Activated CD4-positive, alpha-beta T cell treated with anti-CD3 and anti-CD28 coated beads for 48 hours (primary cell): ENCODE measurements at regions not wholly inside any gene's neighbourhood (a gene's known extent, or its start where the extent isn't known, plus 50 kb on each side); places are given as distances from the start of the nearest gene placed in this dataset.

ENCODE experiments used
- DNase-seq: peaks from one replicate; pipeline ENCODE4 v3.0.0-alpha.2; 2020

DNA sequence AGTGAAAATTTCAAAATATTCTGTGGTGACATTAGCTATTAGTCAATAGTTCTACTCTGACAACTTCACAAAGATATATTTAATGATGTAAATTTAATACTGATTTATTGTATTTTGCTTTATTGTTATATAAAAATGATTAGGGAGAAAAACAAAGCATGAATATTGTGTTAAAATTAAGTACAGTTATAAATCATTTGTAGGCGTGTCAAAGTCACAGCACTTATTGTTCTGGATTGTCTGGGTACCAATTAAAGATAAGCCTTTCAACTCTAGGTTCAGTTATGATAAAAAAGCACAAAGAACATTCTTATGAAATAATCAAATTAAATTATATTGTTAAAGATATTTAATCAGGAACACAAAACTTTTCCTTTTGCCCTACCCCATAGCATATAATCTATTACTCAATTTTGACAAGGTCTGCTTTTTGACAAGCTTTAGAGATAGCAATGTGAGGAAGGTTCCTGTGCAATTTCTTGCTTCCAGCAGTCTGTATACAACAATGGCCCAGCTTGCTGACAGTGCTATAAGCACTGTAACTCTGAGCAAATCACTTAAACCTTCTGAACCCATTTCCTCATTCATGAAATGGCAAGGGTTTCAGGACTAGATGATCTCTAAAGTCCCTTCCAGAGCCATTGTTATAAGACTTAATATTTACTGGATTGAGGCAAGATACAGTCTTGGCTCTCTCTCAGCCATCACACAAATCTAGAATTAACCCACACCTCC lies 910.3 kb upstream of the LCORL start:
- DNase-seq = no peak

DNA sequence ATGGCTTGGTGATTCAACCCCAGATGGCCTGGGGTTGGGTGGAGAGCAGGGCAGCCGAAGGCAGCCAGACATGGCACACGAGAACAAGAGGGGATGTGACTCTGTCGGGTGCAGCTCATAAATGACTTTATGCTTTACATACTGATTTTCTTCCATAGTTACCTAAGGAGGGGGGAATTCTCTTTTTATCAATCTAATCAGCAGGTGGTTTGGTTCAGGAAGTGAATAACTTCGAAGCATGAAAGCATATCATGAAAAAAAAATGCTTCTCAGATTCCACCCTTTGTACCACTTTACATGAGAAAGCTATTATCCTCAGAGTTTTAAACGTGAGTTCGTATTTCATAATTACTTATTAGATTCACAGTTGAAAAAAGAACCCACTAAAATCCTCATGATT lies 908.9 kb upstream of the LCORL start:
- DNase-seq = no peak

DNA sequence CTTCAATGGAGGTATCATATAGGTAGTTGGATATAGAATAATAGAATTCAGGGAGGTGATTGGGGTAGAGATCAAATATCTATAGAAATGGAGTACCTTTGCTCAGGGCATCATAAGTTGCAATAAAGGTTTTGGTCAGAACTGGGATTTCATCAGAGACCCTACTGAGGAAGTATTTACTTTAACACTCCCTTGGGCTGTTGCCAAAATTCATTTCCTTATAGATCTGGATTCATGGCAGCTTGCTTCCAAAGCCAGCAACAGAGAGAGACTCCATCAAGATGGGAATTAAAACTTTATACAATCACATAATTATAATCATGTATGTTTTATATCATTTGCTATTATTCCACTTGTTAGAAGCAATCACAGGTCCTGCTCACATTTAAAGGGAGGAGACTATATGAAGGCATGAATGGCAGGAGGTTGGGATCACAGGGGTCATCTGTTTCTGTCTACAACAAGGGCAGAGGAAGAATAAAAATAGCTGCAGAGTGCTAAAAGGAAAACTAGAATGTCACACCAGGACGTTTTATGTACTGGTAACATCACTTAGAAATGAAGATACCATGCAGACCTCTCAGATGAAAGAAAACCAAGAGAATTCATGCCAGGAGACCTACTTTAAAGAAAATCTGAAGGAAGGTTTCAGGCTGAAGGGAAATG lies 902.1 kb upstream of the LCORL start:
- DNase-seq = no peak

DNA sequence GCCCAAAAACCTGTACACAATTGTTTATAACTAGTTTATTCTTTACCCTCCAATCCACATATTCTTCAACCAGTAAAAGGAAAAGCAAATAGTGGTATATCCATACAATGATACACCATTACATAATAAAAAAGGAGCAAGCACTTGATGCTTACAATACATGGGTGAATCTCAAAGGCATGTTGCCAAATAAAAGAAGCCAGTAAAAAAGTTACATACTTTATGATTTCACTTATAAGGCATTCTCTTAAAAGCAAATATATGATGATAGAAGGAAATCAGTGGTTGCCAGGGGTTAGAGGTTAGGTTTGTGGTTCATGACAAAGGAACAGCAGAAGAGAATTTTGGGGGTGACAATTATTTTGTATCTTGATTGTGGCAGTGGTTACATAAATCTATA lies 896.1 kb upstream of the LCORL start:
- no peak for DNase-seq

DNA sequence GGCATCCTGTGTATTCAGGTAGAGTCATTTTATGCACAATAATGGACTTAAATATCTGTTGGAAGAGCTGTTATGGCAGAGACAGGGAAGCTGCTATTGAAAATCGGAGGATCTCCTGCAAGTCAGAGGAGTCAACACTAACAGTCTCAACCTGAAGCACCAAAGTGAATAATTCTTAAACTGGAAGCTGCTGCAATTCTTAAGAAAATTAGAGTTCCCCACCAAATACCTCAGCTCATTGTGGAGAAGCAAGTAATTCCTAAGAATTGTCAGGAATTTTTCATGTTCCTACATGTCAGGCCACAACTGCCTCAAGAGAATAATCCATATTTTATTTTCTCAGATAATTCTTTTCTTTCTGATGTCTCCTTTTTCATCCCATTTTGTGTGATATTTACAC lies 892.6 kb upstream of the LCORL start:
- no peak for DNase-seq

DNA sequence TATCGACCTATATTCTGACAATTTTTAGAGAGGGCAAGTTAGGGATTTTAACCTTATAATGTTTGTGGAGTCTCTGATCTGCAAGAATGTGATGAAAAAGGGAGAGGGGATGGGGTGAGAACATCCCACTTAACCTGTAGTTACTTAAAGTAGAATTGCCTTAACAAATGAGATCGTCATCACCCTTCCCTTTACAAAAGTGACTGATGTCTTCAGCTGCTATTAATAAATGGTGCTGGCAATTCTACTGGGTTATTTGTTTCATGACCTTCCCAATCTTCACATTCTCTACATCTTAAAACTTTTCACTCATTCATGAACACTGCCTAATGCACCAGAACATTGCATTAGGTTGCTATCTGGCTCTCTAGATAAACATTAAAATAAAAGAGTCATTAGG lies 873.4 kb upstream of the LCORL start:
- DNase-seq = no peak

DNA sequence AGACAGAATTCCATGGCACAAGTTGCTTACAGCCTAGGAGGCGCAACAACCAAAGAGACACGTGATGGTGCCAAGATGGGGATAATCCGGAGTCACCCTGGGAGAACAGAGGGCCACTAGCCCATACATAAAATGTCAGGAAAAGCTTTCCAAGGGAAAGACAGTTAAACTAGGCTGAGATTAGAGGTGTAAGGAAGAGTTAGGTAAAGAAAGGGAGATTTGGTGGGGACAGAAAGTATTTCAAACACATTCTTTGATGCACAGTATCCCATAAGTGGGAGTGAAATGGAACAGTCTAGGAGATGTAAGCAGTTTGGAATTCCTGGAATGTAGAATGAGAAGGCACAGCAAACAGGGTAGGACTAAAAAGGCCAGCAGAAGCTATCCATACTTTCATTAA lies 860.9 kb upstream of the LCORL start:
- no peak for DNase-seq

DNA sequence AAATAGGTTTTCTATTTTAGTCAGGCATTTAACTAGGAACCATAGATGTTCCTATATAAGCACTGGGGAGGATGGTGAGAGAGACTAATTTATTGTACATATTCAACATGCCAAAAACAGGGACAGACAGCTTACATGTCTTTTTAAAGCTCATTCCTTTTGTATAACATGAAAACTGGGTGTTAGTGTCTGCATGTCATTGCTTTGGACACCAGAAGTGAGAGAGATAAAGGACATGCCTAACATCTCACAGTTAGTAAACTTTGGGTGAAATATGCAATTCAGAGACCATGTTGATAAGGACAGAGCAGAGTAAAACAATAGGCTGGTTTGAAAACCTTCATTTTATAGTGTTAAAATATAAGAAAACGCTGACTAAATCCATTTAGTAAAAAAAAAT lies 860.0 kb upstream of the LCORL start:
- DNase-seq = no peak

DNA sequence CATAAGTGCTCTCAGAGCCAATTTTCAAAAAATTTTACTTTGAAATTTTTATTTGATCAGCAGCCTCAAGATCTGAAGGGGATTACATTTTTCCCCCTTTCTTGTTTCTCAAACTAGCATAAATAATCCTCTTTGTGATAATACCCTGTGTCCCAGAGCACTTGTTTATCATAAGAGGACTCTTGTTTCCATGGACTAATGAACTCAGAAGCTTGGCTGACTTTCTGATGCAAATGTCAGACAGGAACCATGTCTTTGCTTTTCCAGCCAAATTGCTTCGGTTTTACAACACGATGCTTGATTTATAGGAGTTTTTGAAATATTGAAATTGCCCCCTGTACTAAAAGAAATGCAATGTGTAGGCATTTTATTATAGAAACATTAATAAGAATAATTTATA lies 859.3 kb upstream of the LCORL start:
- no peak for DNase-seq

DNA sequence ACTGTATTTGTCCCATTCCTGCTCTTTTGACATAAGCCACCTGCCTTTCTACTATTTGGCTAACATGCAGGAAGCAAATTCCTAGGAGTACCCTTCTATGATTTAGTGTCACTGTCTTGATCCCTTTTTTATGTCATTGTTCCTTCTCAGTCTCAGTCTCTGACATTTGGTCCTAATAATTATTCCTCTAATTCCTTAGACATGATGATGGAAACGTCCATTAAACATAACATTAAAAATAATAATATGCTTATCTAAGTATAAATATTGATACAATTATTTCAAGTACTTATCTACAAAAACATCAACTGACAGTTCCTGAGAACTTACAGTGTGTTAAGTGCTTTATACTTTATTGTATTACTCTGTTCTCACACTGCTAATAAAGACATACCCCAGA lies 857.0 kb upstream of the LCORL start:
- DNase-seq = no peak

DNA sequence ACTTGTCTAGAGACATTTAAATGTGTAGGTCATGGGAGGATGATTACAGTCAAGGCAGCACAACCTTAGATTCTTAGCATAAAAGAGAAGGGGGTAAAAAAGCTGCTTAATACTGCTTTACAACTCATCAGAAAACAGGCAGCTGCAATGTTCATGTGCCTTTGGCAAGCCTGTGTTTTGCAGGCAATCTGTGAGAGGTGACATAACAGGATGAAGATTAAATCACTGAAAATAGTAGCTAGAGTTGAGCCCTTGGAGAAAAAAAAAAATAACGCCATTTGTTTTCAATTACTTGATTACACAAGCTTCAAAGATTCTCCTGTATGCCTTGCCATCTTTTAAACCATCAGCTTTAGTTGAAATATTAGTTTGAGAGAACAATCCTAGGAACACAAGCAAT lies 847.6 kb upstream of the LCORL start:
- DNase-seq = no peak

DNA sequence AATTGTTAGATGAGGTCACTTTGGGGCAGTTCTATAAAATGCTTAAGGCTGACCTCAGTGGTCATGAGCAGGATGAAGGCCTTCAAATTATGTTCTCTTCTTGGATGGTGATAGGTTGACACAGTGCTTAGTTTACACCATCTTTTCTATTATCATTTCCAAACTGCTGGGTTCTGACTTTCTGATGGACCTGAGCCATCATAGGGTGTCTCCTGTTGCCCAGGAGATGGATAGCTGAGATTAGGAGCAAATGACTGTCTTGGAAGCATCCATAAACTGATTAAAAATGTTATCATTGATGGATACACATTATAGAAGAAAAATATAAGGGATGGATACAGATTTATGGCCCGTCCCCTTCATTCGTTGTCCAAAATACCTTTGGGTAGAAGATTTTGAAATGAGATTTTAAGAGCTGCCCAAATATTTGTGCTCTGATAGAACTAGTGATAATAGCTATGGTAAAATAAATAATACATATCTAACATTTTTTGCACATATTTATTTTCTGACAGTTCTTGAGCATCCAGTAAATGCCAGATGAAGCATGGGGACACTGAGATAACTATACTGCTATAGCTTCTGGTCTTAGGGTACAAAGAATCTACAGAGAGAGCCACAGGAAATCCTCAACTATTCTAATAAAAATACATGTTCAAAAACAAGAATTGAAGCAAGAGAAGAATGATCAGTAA lies 839.4 kb upstream of the LCORL start:
- DNase-seq = no peak

DNA sequence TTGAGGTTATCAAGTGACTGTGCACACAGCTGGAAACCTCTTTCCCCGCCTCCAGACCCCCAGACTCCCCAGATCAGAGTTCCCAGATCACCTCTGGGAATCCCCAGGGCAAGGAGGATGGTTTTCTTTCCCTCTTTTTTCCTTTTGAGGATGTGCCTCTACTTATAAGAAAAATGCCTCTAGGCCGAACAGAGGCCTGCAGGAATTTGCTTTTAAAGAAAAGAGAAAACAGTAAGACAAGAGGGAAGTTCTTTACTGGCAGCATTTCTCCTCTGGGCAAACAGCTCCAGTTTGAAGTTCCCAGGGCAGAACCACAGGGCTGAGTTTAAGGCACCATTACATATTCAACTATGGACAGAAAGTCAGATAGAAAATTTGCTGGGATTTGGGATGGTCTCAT lies 837.9 kb upstream of the LCORL start:
- no peak for DNase-seq

DNA sequence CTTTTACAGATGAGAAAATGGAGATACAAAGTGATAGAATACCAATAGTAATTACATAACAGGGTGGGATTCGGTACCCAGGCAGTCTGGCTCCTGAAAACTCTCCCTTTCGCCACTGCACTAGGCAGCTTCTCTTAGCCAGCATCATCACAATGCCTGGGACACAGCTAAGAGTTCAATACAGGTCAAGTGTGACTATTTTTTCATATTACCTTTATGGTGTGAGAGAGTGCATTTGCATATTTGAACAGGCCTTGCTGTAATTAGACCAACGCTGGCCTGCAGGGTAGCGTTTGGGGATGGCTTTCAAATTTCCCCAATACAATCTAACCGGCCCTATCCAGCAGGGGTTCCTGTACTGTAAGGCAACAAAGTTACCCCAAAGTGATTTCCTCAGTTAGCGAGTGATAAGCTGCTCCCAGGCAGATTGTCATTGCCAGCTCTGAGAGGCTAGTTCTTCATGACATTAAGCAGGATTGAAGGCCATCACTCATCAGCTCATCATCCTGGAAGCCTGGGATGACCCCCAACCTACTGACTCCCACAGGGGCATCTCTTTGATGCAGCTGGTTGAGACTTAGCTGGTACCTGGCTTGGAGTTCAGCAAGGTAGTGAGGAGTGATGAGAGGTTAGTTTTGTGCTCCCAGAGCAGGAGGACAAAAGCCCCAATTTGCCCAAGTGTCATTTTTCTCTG lies 836.8 kb upstream of the LCORL start:
- DNase-seq = no peak

DNA sequence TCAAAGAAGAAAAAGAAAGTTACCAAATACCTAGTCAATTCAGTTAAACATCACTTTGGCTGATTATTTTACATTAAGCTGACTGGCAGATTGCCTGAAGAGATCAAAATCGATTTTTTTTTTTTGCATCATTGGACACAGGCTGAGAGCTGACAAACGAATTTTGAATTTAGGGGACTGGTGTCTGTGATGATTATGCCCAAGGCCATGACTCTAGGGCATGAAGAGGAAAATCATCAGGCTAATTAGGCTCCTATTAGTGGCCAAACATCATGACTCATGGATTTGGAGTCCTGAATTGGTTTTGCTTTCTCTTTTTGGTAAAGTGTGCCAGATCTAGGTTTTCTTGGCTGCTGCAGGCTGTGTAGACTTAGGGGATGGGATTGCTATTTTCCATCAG lies 829.3 kb upstream of the LCORL start:
- DNase-seq = no peak

DNA sequence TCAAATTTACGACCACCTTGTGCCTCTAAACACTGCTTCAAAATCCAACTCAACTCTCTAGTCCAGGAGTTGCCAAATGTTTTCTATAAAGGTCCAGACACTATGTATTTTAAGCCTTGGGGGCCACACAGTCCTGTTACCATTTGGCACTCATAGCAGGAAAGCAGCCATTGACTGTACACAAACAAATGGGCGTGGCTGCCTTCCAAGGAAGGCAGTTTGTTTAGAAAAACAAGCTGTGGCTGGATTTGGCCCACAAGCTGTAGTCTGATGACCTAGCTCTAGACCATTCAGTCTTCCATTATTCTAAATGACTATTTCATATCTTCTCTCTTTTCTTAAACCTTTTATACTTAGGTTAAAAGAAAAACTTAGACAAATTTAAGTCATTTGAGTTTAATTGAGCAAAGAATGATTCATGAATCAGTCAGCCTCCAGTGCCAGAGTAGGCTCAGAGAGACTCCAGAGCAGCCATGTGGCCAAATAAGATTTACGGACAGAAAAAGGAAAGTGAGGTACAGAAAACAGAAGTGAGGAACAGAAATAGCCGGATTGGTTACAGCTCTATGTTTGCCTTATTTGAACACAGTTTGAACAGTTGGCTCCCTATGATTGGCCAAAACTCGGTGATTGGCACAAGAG lies 825.8 kb upstream of the LCORL start:
- DNase-seq = no peak

DNA sequence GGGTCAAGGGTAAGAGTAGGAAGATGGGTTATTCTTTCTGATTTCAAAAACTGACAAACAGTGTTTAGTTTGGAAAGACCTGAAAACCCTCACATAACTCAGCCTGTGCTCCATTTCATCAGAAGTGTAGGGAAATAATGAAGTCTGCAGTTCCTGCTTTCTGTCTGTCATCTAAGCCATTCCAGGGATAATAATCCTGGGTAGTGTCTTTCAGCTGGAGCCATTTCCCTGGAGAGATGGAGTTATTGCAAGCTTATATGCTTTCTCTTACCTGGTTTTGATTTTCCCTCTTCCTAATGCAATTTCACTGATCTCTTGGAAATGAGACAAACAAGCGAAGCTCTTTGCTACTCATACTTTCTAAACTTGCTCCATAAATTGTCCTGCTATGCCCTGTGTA lies 824.8 kb upstream of the LCORL start:
- no peak for DNase-seq

DNA sequence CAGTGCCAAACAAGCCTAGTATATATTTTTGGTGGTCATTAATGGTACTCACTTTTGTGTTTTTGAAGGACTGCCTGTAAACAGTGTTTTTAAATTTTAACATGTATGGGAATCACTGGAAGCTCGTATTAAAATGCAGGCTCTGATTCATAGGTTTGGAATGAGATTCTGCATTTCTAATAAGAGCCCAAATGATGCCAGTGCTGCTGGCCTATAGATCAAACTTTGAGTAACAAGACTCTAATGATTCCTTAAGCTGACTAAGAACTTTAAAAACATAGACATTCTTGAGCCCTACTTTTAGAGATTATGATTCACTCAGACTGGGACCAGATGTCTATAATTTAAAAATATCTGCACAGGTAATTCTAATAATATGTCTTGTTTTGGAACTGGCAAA lies 823.2 kb upstream of the LCORL start:
- DNase-seq = no peak

DNA sequence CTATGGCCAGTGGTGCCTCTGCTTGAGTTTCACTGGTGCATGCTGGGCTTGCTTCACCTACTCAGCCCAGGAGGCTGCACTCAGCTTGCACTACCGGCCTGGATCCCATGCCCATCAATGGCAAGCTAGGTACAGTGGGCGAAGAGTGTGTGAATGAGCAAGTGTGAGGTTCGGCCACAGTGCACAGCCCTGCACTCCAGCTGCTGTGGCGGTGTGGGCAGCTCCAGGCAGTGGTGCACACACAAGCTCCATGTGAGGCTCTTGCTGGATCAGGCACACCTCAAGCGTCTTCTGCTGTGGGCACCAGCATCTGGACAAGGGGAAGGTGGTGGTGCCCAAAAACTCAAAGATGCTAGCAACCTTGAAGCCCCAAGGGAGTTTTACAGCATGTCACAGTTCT lies 820.9 kb upstream of the LCORL start:
- no peak for DNase-seq

DNA sequence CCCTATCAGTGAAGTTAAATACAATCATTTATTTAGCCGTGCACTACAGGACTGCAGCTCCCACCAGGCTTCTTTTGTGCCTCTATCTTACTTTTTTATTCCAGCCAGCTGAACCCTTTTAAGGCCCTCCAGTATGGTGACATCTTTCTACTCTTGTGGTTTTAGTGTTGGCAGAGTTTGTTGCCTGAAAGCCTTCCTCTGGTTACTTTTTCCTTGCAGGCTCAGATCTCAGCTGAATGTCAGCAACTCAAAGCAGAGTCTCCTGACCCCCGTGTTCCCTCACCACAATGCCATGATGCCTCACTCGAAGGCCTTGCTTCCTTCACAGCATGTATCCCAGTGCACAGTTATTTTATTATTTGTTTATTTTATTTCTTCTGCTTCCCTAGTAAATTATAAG lies 818.9 kb upstream of the LCORL start:
- no peak for DNase-seq

DNA sequence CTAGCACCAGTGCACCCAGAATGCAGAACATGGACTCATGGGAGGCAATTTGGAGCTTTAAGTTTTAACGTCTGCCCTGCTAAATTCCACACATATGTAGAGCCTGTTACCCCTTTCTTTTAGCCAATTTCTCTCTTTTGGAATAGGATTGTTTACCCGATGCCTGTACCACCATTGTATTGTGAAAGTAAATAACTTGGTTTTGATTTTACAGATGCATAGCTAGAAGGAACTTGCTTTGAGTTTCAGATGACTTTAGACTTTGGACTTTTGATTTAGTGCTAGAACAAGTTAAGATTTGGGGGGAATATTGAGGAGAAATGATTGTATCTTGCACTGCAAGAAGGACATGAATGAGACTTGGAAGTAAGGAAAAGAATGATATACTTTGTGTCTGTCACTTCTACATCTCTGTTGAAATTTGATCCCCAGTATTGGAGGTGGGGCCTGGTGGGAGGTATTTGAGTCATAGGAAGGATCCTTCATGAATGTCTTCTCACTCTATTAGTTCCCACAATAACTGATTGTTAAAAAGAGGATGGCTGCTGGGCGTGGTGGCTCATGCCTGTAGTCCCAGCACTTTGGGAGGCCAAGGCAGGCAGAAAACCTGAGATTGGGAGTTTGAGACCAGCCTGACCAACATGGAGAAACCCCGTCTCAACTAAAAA lies 794.8 kb upstream of the LCORL start:
- DNase-seq = no peak

DNA sequence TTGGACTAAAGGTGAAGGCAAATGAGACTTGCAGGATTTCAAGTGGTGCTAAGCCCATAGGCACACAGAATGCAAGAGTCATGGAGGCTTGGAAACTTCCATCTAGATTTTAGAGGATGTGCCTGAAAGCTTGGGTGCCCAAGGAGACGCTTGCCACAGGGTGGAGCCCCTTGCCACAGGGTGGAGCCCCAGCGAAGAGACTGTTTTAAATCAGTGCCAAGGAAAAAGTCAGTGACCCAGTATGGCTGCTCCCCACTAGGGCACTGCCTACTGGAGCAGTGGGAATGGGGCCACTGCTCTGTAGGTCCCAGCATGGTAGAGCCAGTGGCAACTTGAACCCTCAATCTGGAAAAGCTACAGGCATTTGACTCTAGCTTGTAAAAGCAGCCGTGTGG lies 794.2 kb upstream of the LCORL start:
- DNase-seq = no peak
